ENCODE measurements at regions not wholly inside any gene's neighbourhood (a gene's known extent, or its start where the extent isn't known, plus 50 kb on each side); places are given as distances from the start of the nearest gene placed in this dataset.

DNA sequence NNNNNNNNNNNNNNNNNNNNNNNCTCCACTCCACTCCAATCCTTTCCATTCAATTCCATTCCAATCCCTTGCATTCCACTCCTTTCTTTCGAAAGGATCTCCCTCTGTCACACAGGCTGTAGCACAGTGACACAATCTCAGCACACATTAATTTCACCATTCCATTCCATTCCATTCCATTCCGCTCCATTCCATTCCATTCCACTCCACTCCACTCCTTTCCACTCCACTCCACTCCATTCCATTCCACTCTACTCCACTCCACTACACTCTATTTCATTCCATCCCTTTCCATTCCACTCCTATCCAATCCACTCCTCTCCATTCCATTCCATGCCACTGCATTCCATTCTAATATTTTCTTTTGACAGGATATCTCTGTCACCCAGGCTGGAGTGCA, 1459.0 kb downstream of the TSPY10 start:
- POLR2A ChIA-PET, result no interaction called here
- WGBS (ENCODE audit: insufficient coverage), result 80% methylated on average over 1 of the region's 2 CpGs
- DNase-seq (no peak), ATAC-seq (ENCODE audit: low read depth) (no peak)
- intact Hi-C loops (cut with micrococcal nuclease), result no loop called here
- Histone ChIP-seq H3K79me2 (ENCODE audit: control insufficient read depth, insufficient read depth, low read length) (no peaks in the 10 kb centered on the region), H2AFZ (ENCODE audit: insufficient read depth, low read depth, low read length, poor library complexity, severe bottlenecking) (no peak overlapping the region), H3K4me2 (replicated peaks; ENCODE audit: low read depth, low read length, poor library complexity, severe bottlenecking) (no peak overlapping the region), H3K4me1 (ENCODE audit: control insufficient read depth in 2 of 2, insufficient read depth in 2 of 2, low read length in 2 of 2) (no peaks in the 10 kb centered on the region), H3K36me3 (replicated peaks in 1 of 2; ENCODE audit: control extremely low read depth in 1 of 2, control insufficient read depth in 1 of 2, extremely low read depth in 1 of 2, insufficient read depth in 2 of 2, low read length in 1 of 2) (no peaks in the 10 kb centered on the region), H3K27ac (ENCODE audit: low read length in 2 of 2) (no peak overlapping the region), H3K9ac (ENCODE audit: low read length) (no peak overlapping the region), H3K4me3 (ENCODE audit: control extremely low read depth in 1 of 5, extremely low read depth in 1 of 5, insufficient read depth in 1 of 5, low read depth in 2 of 5, low read length in 4 of 5) (no peak overlapping the region), H4K20me1 (ENCODE audit: control insufficient read depth, insufficient read depth, low read length, poor library complexity, severe bottlenecking) (no peaks in the 10 kb centered on the region), H3K27me3 (replicated peaks in 1 of 4; ENCODE audit: control extremely low read depth in 1 of 4, control insufficient read depth in 3 of 4, insufficient read depth in 4 of 4, low read length in 3 of 4) (no peaks in the 10 kb centered on the region), H3K9me3 (ENCODE audit: control extremely low read depth in 1 of 3, control insufficient read depth in 2 of 3, insufficient read depth in 1 of 3, low read length in 2 of 3) (peaks cover 0 to 66% (median 13%) of the 10 kb centered on the region in 3 donors)
- Mint-ChIP-seq H3K27me3 (no peaks in the 10 kb centered on the region), H3K4me1 (no peaks in the 10 kb centered on the region), H3K27ac (no peak overlapping the region), H3K9me3 (ENCODE audit: insufficient read depth) (peaks cover 20% of the 10 kb centered on the region), H3K4me3 (no peak overlapping the region)
- CTCF ChIA-PET, result no interaction called here
- no peak for TF ChIP-seq EZH2 (IDR thresholded peaks at IDR 0.05; ENCODE audit: borderline replicate concordance, insufficient read depth, low read depth, low read length, poor library complexity, severe bottlenecking)
- TF ChIP-seq, protein P1, sequence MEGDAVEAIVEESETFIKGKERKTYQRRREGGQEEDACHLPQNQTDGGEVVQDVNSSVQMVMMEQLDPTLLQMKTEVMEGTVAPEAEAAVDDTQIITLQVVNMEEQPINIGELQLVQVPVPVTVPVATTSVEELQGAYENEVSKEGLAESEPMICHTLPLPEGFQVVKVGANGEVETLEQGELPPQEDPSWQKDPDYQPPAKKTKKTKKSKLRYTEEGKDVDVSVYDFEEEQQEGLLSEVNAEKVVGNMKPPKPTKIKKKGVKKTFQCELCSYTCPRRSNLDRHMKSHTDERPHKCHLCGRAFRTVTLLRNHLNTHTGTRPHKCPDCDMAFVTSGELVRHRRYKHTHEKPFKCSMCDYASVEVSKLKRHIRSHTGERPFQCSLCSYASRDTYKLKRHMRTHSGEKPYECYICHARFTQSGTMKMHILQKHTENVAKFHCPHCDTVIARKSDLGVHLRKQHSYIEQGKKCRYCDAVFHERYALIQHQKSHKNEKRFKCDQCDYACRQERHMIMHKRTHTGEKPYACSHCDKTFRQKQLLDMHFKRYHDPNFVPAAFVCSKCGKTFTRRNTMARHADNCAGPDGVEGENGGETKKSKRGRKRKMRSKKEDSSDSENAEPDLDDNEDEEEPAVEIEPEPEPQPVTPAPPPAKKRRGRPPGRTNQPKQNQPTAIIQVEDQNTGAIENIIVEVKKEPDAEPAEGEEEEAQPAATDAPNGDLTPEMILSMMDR (IDR thresholded peaks at IDR 0.05), result no peak

DNA sequence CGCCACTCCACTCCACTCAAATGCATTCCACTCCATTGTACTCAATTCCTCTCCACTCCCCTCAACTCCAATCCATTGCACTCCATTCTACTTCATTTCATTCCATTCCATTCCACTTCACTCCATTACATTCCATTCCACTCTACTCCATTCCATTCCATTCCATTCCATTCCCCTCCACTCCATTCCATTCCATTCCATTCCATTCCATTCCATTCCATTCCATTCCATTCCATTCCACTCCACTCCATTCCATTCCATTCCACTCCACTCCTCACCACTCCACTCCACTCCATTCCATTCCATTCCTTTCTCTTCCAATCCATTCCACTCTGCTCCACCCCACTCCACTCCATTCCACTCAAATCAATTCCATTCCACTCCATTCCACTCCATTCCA, 1459.9 kb downstream of the TSPY10 start:
- CTCF ChIA-PET, result no interaction called here
- no peak overlapping the region for H3K4me3 Mint-ChIP-seq
- no peak for ATAC-seq (ENCODE audit: low read depth)

More for the DNA sequence above, 1459.9 kb downstream of the TSPY10 start:
- no peaks in the 10 kb centered on the region for H3K27me3 Mint-ChIP-seq
- H3K27ac Mint-ChIP-seq, result no peak overlapping the region
- no peaks in the 10 kb centered on the region for H3K79me2 ChIP-seq (ENCODE audit: control insufficient read depth, insufficient read depth, low read length)
- H2AFZ ChIP-seq (ENCODE audit: insufficient read depth, low read depth, low read length, poor library complexity, severe bottlenecking), result no peak overlapping the region
- H3K27me3 ChIP-seq (replicated peaks in 1 of 4; ENCODE audit: control extremely low read depth in 1 of 4, control insufficient read depth in 3 of 4, insufficient read depth in 4 of 4, low read length in 3 of 4), result no peaks in the 10 kb centered on the region
- peaks cover 18% of the 10 kb centered on the region for H3K9me3 Mint-ChIP-seq (ENCODE audit: insufficient read depth)
- no peaks in the 10 kb centered on the region for H3K4me1 Mint-ChIP-seq
- no peak overlapping the region for H3K4me3 ChIP-seq (ENCODE audit: control extremely low read depth in 1 of 5, extremely low read depth in 1 of 5, insufficient read depth in 1 of 5, low read depth in 2 of 5, low read length in 4 of 5)
- no peak overlapping the region for H3K27ac ChIP-seq (ENCODE audit: low read length in 2 of 2)
- no peak overlapping the region for H3K9ac ChIP-seq (ENCODE audit: low read length)
- WGBS (ENCODE audit: insufficient coverage), result 20% methylated on average over 1 of the region's 1 CpG
- no peaks in the 10 kb centered on the region for H3K4me1 ChIP-seq (ENCODE audit: control insufficient read depth in 2 of 2, insufficient read depth in 2 of 2, low read length in 2 of 2)
- H3K9me3 ChIP-seq (ENCODE audit: control extremely low read depth in 1 of 3, control insufficient read depth in 2 of 3, insufficient read depth in 1 of 3, low read length in 2 of 3), result peaks cover 0 to 64% (median 13%) of the 10 kb centered on the region in 3 donors
- H4K20me1 ChIP-seq (ENCODE audit: control insufficient read depth, insufficient read depth, low read length, poor library complexity, severe bottlenecking), result no peaks in the 10 kb centered on the region
- intact Hi-C loops (cut with micrococcal nuclease), result no loop called here
- DNase-seq, result no peak
- POLR2A ChIA-PET, result no interaction called here
- TF ChIP-seq EZH2 (IDR thresholded peaks at IDR 0.05; ENCODE audit: borderline replicate concordance, insufficient read depth, low read depth, low read length, poor library complexity, severe bottlenecking), result no peak
- TF ChIP-seq, protein P1 (IDR thresholded peaks at IDR 0.05), result no peak
- H3K36me3 ChIP-seq (replicated peaks in 1 of 2; ENCODE audit: control extremely low read depth in 1 of 2, control insufficient read depth in 1 of 2, extremely low read depth in 1 of 2, insufficient read depth in 2 of 2, low read length in 1 of 2), result no peaks in the 10 kb centered on the region
- no peak overlapping the region for H3K4me2 ChIP-seq (replicated peaks; ENCODE audit: low read depth, low read length, poor library complexity, severe bottlenecking)

All from B cell (primary cell).